ENCODE measurements at regions not wholly inside any gene's neighbourhood (a gene's known extent, or its start where the extent isn't known, plus 50 kb on each side); places are given as distances from the start of the nearest gene placed in this dataset.

DNA sequence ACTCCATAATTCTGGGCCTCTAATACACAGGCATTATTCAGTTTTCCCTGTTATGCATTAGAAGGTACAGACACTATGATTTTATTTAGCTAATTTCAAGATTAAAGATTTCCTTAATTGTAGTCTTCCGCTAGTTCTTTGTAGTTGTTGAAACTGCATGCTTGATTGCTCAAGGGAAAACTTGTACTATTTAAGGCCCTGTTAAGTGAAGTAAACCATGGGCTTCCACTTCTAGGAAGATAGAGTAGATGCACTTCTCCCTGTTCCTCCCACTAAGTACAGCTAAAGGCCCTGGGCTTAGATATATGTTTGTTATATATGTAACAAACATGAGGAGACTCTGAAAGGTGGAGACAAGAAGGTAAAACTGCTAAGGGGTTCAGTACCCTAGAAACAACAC, 215.8 kb upstream of the LEF1 start:
- Mint-ChIP-seq H3K9me3 (no peaks in the 10 kb centered on the region), H3K4me1 (no peaks in the 10 kb centered on the region), H3K36me3 (ENCODE audit: low read depth) (no peaks in the 10 kb centered on the region), H3K27ac (no peak overlapping the region), H3K4me3 (no peak overlapping the region), H3K27me3 (ENCODE audit: low read depth) (no peaks in the 10 kb centered on the region)
- no peak for TF ChIP-seq CTCF (IDR thresholded peaks at IDR 0.05; ENCODE audit: unreplicated experiment in 3 of 3)

DNA sequence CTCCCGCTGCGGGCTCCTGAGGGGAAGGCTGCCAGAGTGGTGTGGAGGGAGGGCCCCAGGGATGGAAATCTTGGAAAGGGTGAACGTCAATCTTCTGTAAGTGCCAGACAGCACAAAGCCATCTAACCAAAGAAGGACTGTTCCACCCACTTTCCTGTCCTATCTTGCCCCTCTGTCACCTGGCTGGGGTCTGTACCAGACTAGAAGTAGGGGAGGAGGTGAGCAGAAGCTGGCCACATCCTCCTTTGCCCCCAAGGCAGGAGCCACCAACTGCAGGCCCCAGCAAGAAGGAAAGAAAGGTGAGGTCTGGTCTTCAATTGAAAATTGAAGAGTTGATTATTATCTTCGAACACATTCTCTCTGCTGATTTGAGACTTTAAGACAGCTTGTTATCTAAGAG, 214.4 kb upstream of the LEF1 start:
- Mint-ChIP-seq H3K4me3 (no peak overlapping the region), H3K27me3 (ENCODE audit: low read depth) (no peaks in the 10 kb centered on the region), H3K27ac (no peak overlapping the region), H3K36me3 (ENCODE audit: low read depth) (no peaks in the 10 kb centered on the region), H3K4me1 (no peaks in the 10 kb centered on the region), H3K9me3 (no peaks in the 10 kb centered on the region)
- TF ChIP-seq CTCF (IDR thresholded peaks at IDR 0.05; ENCODE audit: unreplicated experiment in 3 of 3) = no peak

DNA sequence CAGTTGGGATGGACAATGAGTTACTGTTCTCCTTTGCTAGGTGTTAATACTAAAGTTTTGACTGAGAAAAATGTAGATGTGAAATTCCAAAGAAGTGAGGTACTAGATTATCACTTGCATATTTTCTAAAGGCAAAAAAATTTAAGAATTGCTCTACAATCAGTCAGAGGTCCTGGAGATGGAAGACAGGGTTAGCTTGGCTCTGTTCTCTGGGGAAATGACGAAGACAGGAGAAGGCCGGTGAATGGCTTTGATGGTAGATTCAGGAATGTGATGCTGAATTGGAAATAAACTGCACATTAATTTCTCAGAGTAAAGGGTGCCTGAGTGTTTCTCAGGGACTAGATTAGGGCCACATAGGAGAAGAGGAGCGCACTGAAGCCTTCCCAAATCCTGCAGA, 214.0 kb upstream of the LEF1 start:
- no peaks in the 10 kb centered on the region for H3K27me3 Mint-ChIP-seq (ENCODE audit: low read depth)
- TF ChIP-seq CTCF (IDR thresholded peaks at IDR 0.05; ENCODE audit: unreplicated experiment in 3 of 3) = no peak
- no peaks in the 10 kb centered on the region for H3K4me1 Mint-ChIP-seq
- H3K9me3 Mint-ChIP-seq = no peaks in the 10 kb centered on the region
- no peak overlapping the region for H3K4me3 Mint-ChIP-seq
- no peaks in the 10 kb centered on the region for H3K36me3 Mint-ChIP-seq (ENCODE audit: low read depth)
- no peak overlapping the region for H3K27ac Mint-ChIP-seq

DNA sequence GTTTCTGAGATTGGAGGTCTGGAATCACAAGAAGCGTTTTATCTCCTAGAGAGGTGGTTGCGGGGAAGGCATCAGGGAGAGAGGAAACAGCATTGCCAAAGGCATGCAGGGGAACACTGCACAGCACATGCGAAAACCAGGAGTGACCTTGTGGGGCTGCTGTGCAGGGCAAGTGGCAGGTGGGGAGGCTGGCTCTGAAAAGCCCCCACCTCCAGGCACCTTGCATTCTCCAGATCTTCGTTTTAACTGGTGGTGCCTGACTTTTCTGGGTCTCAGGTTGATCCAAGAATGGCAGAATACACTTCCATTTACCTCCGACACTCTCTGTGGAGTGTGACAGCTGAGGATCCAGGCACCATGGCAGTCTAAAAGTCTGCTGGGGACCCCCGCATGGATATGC, 209.4 kb upstream of the LEF1 start:
- Mint-ChIP-seq H3K27ac (no peak overlapping the region), H3K4me1 (peaks cover 8% of the 10 kb centered on the region), H3K27me3 (ENCODE audit: low read depth) (peaks cover 17% of the 10 kb centered on the region), H3K9me3 (no peaks in the 10 kb centered on the region), H3K36me3 (ENCODE audit: low read depth) (no peaks in the 10 kb centered on the region), H3K4me3 (no peak overlapping the region)
- no peak for TF ChIP-seq CTCF (IDR thresholded peaks at IDR 0.05; ENCODE audit: unreplicated experiment in 3 of 3)

- H3K27ac Mint-ChIP-seq = no peak overlapping the region
- H3K9me3 Mint-ChIP-seq = no peaks in the 10 kb centered on the region
- H3K4me3 Mint-ChIP-seq = no peak overlapping the region
- peaks cover 8% of the 10 kb centered on the region for H3K4me1 Mint-ChIP-seq
- H3K36me3 Mint-ChIP-seq (ENCODE audit: low read depth) = no peaks in the 10 kb centered on the region
- no peak for TF ChIP-seq CTCF (IDR thresholded peaks at IDR 0.05; ENCODE audit: unreplicated experiment in 3 of 3)
- H3K27me3 Mint-ChIP-seq (ENCODE audit: low read depth) = peaks cover 23% of the 10 kb centered on the region
Observed at GRCh38 chr4:108377021-108377420, 208.3 kb upstream of the LEF1 start.

- peaks cover 38% of the 10 kb centered on the region for H3K27me3 Mint-ChIP-seq (ENCODE audit: low read depth)
- no peaks in the 10 kb centered on the region for H3K9me3 Mint-ChIP-seq
- no peaks in the 10 kb centered on the region for H3K36me3 Mint-ChIP-seq (ENCODE audit: low read depth)
- TF ChIP-seq CTCF (IDR thresholded peaks at IDR 0.05; ENCODE audit: unreplicated experiment in 3 of 3) = no peak
- H3K4me3 Mint-ChIP-seq = no peak overlapping the region
- H3K27ac Mint-ChIP-seq = no peak overlapping the region
- peaks cover 20% of the 10 kb centered on the region for H3K4me1 Mint-ChIP-seq
Observed at GRCh38 chr4:108375434-108375833, 206.7 kb upstream of the LEF1 start.

Data from nephron (organoid).